ENCODE measurements at regions not wholly inside any gene's neighbourhood (a gene's known extent, or its start where the extent isn't known, plus 50 kb on each side); places are given as distances from the start of the nearest gene placed in this dataset.

DNA sequence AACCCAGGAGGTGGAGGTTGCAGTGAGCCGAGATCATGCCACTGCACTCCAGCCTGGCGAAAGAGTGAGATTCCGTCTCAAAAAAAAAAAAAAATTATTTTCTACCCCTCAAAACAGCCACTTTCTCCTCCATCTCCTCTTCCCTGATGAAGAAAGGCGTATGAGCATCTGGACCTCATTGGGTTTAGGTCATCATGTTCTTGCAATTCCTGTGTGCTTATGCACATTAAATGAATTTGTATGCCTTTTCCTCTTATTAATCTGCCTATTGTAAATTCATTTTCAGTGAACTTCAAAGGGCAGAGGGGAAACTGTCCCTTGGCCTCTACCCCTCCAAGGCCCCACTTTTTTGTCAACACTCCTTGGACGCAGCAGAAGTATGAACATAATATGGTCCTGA, 117.8 kb downstream of the RPLP1 start:
- TF ChIP-seq, protein P1, sequence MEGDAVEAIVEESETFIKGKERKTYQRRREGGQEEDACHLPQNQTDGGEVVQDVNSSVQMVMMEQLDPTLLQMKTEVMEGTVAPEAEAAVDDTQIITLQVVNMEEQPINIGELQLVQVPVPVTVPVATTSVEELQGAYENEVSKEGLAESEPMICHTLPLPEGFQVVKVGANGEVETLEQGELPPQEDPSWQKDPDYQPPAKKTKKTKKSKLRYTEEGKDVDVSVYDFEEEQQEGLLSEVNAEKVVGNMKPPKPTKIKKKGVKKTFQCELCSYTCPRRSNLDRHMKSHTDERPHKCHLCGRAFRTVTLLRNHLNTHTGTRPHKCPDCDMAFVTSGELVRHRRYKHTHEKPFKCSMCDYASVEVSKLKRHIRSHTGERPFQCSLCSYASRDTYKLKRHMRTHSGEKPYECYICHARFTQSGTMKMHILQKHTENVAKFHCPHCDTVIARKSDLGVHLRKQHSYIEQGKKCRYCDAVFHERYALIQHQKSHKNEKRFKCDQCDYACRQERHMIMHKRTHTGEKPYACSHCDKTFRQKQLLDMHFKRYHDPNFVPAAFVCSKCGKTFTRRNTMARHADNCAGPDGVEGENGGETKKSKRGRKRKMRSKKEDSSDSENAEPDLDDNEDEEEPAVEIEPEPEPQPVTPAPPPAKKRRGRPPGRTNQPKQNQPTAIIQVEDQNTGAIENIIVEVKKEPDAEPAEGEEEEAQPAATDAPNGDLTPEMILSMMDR (IDR thresholded peaks at IDR 0.05), result no peak
- no peak for TF ChIP-seq POLR2A (IDR thresholded peaks at IDR 0.05)
- no peak for TF ChIP-seq POLR2AphosphoS5 (IDR thresholded peaks at IDR 0.05)
